ENCODE measurements at regions not wholly inside any gene's neighbourhood (a gene's known extent, or its start where the extent isn't known, plus 50 kb on each side); places are given as distances from the start of the nearest gene placed in this dataset.

DNA sequence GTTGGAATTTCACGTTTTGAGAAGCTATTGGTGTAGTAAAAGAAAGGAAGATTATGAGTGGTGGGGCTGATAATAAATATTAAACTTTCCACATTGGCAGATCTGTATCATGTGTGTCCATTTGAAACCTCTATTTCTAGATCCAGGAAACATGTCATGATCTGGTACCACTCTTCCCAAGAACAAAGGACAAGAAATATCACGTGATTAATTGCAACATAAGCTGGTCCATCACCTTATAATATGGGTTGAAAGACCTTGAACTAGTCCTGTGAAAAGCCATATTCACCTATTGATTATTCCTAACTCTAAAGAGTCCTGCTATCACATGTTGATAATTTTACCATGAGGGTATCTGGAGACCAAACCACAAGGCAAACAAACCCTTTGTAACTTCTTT, 335.3 kb upstream of the SMIM21 start:
- TF ChIP-seq, protein P1, sequence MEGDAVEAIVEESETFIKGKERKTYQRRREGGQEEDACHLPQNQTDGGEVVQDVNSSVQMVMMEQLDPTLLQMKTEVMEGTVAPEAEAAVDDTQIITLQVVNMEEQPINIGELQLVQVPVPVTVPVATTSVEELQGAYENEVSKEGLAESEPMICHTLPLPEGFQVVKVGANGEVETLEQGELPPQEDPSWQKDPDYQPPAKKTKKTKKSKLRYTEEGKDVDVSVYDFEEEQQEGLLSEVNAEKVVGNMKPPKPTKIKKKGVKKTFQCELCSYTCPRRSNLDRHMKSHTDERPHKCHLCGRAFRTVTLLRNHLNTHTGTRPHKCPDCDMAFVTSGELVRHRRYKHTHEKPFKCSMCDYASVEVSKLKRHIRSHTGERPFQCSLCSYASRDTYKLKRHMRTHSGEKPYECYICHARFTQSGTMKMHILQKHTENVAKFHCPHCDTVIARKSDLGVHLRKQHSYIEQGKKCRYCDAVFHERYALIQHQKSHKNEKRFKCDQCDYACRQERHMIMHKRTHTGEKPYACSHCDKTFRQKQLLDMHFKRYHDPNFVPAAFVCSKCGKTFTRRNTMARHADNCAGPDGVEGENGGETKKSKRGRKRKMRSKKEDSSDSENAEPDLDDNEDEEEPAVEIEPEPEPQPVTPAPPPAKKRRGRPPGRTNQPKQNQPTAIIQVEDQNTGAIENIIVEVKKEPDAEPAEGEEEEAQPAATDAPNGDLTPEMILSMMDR (IDR thresholded peaks at IDR 0.05): no peak
- TF ChIP-seq POLR2AphosphoS5 (IDR thresholded peaks at IDR 0.05) (no peak), EP300 (IDR thresholded peaks at IDR 0.05) (no peak)
